HG03159 (cell line): ENCODE measurements at regions not wholly inside any gene's neighbourhood (a gene's known extent, or its start where the extent isn't known, plus 50 kb on each side); places are given as distances from the start of the nearest gene placed in this dataset.
"Not testable (repeated sequence)": the region's sequence is repeated elsewhere in the genome, so short reads cannot be mapped to it uniquely, and the experiment has no call there.

ENCODE experiments used
- ATAC-seq: cut with Tn5 transposase; IDR thresholded peaks from one replicate; pipeline ENCODE4 v1.9.1; 2021; ENCODE audit warnings: mild to moderate bottlenecking, moderate library complexity; ENCODE audit not compliant: unreplicated experiment

GRCh38 chr5:148741766-148742165 lies 84.6 kb upstream of the ADRB2 start:
- not testable (repeated sequence) for ATAC-seq

- ATAC-seq, result not testable (repeated sequence)
Measured at GRCh38 chr5:148744380-148744779, 82.0 kb upstream of the ADRB2 start.

DNA sequence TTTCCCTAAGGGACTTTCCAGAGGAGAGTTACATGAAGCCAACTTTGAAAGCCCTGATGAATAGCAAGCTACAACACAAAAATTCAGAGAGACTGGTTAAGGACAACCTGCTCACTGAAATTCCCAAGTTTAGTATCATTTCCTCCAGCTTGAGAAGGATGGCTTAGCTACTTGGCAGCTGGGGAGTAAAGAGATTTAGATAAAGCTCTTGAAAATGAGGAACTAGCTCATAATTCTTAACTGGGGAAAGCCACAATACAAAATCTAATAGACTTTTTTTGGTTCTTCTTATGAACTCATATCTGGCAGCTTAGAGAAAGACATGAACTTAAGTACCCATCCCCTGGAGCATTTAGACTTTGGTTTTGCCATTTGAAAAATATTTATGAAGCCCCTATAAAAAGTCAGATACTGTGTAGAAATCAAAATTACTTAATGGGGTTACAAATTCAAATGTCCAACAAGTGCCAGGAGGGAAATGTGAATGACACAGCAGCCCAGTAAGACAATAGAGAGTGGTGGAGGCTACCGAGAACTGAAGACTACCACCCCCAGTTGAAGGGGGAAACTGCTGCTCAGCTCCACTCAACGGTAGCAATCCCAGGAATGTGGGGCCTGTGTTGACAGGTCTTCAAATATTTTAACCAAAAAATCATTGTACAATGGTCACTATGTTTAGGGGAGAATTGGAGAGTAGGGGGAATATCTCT lies 79.4 kb upstream of the ADRB2 start:
- ATAC-seq, result peak; percentile 95

DNA sequence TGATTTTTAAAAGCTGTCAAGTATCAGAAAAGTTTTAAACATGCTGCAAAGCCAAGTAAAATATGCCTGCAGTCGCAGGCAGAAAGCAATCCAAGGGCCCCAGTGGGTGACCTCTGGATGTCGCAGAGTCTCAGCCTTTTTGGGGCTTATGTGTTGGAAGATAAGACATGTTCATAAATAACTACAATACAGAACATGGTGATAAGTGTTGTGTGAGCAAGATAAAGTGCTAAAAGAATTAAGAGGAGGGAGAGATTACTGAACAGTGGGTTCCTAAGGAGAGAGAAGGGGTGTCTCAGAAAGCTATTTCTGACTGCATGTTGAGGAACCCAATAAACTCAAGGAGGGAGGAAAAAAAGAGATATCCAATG lies 78.9 kb upstream of the ADRB2 start:
- ATAC-seq, result no peak

GRCh38 chr5:148748702-148749392 lies 77.6 kb upstream of the ADRB2 start:
- no peak for ATAC-seq

GRCh38 chr5:148750614-148751013 lies 75.8 kb upstream of the ADRB2 start:
- no peak for ATAC-seq

DNA sequence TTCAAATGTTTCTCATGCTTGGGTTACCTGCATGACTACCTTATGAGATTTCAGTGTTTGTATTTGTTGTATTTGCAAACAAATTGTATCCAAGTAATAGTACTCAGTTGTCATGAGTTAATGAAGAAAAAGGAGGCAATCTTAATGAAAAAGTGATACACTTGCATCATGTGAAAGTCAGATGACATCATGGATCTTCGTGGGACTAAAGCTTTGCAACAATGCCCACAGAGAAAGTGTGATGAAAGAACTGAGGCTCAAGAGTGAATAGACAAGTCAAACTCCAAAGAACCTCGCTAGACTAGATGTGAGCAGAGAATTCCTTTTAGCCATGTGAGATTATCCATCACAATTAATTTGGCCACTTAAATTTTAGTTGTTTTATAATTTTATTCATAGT lies 75.4 kb upstream of the ADRB2 start:
- ATAC-seq, result no peak

GRCh38 chr5:148752375-148752774 lies 74.0 kb upstream of the ADRB2 start:
- not testable (repeated sequence) for ATAC-seq

GRCh38 chr5:148759101-148759500 lies 67.3 kb upstream of the ADRB2 start:
- no peak for ATAC-seq

DNA sequence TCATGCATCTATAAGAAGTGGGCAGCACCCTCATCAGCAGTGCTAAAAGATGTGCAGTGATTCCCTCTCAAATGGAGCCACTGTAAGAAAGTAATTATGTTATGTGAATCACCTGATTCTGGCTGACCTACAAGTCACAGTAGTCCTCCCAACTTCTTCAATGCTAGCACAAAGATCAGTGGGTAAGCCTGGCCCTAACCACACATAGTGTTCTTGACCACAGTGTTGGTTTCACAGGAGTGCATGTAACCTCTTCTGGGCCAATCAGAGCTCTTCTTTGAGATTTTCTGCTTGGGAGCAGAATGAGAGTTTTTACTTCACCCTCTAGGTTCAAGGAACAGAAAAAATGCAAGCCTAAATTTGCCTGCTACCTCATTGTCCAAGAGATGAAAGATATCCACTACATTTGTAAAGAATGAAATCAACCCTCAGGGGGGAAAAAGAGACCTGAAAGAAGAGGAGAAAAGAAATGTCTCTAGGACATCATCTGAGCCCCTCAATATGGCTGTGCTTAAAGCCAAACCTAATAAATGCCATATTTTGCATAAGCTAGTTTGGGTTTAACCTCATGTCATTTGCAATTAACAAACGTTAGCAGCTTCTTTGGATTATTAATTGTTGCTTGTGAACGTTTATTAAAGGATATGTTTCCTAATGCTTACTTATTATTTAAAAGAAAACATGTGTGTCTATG lies 65.3 kb upstream of the ADRB2 start:
- ATAC-seq, result peak; percentile 99

- ATAC-seq, result no peak
Measured at GRCh38 chr5:148763996-148764395, 62.4 kb upstream of the ADRB2 start.

DNA sequence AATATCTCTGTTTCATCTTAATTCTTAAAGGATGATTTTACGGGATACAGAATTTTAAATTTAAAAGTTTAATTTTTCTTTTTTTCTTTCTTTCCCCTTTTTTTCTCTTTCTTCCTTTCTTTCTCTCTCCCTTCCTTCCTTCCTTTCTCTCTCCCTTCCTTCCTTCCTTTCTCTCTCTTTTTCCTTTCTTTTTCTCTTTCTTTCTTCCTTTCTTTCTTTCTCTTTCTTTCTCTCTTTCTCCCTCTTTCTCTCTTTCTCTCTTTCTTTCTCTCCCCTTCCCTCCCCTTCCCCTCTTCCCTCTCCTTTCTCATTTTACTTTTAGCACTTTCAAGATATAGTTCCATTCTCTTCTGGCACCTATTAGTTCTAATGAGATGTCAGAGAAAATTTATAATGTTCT lies 61.4 kb upstream of the ADRB2 start:
- no peak for ATAC-seq

GRCh38 chr5:148768806-148769415 lies 57.5 kb upstream of the ADRB2 start:
- no peak for ATAC-seq

- no peak for ATAC-seq
Measured at GRCh38 chr5:148769941-148770340, 56.5 kb upstream of the ADRB2 start.

DNA sequence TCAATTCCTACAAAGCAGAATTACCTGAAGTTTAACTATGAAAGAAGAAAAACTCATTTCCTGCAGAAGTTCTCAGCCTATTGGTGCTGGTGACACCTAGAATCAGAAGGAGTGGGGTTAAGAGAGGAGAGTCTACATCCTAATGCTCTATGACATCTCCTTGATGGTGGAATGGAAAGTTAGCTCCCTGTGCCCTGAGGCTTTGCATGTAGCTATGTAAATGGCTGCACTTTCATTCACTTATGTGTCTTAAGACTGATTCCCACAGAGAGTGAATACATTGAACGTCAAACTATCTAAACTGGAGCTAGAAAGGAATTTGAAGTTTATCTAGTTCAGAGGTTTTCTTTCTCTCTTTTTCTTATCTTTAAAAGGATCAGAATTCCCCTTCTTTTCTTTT lies 52.1 kb upstream of the ADRB2 start:
- ATAC-seq, result no peak

DNA sequence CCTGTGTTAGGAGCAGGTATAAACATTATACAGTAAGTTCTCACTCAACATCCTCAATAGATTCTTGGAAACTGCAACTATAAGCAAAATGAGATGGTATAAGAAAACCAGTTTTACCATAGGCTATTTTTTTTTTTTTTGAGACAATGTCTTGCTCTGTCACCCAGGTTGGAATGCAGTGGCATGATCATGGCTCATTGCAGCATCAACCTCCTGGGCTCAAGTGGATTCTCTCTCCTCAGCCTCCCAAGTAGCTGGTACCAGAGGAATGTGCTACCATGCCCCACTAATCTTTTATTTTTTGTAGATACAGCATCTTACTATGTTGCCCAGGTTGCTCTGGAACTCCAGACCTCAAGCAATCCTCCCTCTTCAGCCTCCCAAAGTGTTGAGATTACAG lies 50.1 kb upstream of the ADRB2 start:
- ATAC-seq, result no peak
